Stimulated activated CD8-positive, alpha-beta memory T cell treated with anti-CD3 and anti-CD28 coated beads, Interleukin-2, amount 100 ng/mL, for 48 hours (primary cell): ENCODE measurements at regions not wholly inside any gene's neighbourhood (a gene's known extent, or its start where the extent isn't known, plus 50 kb on each side); places are given as distances from the start of the nearest gene placed in this dataset.
"Not testable (repeated sequence)": the region's sequence is repeated elsewhere in the genome, so short reads cannot be mapped to it uniquely, and the experiment has no call there.

Source experiments
- DNase-seq, 2 donors: peaks; one replicate each; pipeline ENCODE4 v3.0.0-alpha.2; 2020; ENCODE audit warnings: low read depth in 2 of 2

DNA sequence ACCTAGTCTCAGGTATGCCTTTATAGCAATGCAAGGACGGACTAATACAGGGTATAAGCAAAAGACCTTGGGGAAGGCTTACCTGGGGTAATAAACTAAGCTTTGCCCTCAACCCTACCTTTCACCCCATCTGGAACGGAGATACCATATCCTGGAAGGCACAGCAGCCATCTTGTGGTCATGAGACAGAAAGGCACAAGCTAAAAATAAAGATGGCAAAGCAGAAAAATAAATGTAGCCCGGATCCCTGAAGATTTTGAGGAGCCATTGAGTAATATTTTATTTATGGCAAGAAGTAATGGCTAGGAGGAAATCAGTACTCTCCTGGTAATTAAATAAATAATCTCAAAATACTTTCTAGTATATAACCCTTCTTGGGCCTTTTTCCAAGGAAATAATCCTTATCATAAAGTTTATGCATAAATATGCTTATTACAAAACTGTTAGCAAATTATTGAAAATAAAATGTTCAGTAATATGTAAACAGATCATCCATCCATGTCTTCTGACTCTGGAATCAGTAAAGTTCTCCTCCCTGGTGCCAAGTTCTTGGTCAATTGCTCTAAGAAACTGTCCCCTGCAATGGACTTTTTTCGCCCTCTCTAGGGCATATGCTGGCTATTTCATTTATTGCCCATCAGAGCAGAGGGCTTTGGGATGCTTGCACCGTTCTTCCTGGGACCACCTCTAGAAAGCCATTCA lies 198.7 kb downstream of the SPP2 start:
- DNase-seq, result no peak

DNA sequence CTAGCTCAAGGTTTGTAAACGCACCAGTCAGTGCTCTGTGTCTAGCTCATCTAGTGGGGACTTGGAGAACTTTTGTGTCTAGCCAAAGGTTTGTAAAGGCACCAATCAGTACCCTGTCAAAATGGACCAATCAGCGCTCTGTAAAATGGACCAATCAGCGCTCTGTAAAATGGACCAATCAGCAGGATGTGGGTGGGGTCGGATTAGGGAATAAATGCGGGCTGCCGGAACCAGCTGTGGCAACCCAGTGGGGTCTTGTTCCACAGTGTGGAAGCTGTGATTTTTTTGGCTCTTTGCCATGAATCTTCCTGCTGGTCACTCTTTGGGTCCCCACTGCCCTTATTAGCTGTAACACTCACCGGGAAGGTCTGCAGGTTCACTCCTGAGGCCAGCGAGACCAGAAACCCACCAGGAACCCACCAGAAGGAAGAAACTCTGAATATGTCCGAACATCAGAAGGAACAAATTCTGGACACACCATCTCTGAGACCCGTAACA lies 197.8 kb downstream of the SPP2 start:
- DNase-seq, result not testable (repeated sequence)

DNA sequence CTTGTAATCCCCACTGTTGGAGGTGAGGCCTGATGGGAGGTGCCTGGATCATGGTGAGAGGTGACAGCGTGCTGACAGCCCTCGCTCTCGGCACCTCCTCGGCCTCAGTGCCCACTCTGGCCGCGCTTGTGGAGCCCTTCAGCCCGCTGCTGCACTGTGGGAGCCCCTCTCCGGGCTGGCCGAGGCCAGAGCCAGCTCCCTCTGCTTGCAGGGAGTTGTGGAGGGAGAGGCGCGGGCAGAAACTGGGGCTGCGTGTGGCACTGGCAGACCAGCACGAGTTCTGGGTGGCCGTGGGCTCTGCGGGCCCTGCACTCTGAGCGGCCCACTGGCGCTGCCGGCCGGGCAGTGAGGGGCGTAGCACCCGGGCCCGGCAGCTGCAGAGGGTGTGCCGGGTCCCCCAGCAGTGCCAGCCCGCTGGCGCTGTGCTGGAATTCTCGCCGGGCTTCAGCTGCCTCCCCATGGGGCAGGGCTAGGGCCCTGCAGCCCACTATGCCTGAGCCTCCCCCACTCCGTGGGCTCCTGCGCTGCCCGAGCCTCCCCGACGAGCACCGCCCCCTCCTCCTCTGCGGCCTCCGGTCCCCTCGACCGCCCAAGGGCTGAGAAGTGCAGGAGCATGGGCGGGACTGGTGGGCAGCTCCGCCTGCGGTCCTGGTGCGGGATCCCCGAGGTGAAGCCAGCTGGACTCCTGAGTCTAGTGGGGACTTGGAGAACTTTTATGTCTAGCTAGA lies 197.1 kb downstream of the SPP2 start:
- no peak for DNase-seq

DNA sequence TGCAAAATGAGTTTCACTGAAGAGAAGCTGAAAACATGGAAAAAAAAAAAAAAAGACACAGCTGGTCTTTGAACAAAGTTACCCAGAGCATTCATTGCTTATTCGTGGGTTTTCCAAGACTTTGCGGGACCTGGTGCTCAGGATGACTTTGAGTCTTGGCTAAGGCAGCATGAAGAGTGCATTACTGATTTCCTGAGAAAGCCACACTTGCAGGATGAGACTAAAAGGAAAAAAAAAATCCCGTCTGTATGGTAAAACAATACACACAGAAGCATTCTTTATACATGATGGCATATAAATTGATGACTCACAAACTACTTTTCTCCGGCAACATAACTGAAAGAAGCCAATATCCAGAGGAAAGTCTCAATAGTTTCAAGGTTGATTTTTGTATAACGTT lies 195.4 kb downstream of the SPP2 start:
- DNase-seq, result no peak

DNA sequence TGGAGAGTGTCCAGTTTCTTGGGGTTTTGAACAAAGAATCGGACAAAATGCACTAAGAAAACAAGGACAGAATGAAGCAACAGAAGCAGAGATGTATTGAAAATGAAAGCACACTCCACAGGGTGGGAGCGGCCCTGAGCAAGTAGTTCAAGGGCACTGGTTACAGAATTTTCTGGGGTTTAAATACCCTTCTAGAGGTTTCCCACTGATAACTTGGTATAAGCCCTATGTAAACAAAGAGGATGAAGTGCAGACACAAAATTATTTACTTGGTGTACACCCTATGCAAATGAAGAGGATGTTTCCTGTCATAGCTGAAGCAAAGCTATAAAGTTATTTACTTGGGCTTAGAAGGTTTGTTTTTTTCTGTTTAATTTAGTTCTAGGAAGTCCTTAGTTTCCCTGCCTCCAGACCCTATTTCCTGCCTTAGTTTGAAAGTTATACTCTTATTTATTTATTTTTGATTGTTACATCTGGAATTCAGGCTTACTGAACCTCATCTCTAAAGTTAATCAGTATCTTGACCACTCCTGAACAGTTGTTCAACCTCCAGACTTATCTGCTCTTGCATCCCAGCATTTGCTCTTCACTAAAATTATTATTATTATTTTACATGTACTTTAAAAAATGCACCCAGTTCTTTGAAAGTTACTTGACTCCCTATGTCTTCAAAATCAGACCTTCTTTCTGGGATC lies 193.5 kb downstream of the SPP2 start:
- DNase-seq, result no peak

DNA sequence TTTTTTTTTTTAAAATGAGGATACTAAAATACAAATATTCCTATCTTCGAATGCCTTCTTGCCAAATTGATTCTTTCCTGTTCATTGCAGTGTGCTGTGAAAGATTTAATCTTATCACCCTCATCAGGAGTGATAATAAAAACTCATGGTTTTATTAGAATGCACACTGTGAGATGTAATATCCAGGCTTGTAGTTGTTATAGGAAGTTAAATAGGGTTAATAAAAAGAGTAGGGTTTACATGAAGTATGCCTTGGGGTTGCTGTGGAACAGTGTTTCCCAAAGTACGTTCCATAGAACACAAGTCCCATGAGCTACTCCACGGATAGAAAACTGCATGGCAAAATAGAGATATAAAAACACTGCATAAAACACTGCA lies 191.9 kb downstream of the SPP2 start:
- DNase-seq, result no peak

DNA sequence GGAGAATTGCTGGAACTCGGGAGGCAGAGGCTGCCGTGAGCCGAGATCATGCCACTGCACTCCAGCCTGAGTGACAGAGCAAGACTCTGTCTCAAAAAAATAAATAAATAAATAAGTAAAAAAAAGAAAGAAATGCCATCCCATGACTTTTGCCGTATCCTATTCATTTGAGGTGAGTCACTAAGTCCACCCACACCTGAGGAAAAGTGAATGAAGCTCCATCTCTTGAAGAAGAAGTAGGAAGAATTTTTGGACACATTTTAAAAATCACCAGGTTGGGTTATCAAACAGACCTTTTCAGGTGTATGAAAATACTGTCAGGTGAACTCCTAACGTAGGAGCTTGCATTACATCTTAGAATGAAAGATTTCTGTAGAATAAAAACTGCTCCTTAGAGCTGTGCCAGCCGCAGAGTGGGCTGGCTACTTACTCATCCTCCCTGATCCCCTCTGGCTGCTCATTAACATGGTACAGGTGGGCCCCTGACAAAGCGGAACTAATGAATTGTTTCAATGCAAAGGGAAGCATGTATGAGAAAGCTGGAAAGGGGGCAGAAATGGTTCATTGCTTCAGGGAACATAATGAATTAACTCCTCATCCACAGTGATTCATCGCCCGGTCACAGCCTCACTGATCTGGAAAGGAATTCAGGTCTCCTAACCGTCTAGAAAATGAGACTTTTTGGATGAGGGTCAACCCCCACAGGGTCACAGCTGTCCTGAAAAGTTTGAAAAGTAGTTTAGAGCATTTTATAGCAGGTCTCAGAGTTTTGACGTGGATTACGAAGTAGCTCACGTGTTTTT lies 191.4 kb downstream of the SPP2 start:
- DNase-seq, result no peak

DNA sequence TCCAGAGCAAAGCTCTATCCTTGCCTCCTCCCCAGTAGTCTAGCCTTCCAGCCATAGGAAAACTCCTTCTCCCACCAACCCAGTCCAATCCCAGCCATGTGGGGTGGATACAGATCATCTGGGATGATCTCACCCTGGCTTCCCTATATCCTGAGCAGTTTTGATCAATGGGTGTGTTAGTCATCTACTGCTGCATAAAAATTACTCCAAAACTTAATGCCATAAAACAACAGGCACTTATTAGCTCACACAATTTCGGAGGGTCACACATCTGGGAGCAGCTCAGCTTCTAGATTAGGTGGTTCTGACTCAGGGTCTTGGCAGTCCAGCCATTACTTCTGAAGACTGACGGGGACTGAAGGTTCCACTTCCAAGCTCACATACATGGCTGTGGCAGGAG lies 190.4 kb downstream of the SPP2 start:
- DNase-seq, result no peak

DNA sequence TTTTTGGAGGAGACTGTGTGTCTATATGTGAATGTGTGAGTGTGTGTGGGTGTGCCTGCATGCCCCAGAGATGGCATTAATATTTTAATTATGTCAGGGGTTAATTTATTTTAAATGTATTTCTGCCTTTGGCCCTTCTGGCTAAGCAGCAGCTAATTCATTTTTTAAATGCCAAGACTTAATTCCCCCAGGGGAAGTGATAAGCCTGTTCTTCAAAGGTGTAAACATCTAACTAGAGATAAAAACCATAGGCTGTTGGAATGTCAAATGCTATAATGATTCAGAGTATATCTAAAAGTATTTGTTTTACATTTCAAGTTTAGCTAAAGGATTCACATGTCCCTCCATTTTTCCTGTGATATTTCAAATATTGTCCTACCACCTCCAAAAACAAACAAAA lies 184.7 kb downstream of the SPP2 start:
- DNase-seq, result no peak

DNA sequence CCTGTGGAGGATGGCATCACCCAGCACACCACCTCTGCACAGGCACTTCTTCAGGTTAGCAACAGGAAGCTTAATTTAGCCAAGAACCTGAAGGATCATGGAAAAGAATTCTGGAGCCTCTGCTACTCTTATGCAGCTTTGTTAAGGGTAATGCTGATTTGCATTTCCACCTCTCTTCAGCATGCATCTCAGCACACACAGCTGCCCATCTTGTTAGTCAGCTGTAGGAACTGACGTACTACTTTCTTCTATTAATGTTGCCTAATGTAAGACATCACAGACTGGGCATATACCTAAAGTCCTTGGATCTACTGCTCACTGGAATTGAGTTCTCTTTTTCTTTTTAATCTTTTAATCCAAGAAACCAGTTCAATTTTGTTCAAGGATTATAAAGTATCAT lies 181.0 kb downstream of the SPP2 start:
- DNase-seq, result no peak

DNA sequence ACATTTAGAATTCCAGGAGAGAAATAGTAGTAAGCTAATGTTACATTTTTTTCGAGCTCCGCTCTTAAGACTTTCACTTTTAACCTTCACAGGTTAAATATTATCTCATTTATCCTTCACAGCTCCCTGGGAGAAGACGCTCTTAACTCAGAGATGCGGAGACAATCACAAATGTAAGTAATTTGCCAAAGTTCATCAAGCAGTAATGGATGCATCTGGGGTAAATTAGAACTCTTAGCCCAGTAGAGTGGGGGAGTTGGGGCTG lies 168.5 kb downstream of the SPP2 start:
- DNase-seq, result no peak

DNA sequence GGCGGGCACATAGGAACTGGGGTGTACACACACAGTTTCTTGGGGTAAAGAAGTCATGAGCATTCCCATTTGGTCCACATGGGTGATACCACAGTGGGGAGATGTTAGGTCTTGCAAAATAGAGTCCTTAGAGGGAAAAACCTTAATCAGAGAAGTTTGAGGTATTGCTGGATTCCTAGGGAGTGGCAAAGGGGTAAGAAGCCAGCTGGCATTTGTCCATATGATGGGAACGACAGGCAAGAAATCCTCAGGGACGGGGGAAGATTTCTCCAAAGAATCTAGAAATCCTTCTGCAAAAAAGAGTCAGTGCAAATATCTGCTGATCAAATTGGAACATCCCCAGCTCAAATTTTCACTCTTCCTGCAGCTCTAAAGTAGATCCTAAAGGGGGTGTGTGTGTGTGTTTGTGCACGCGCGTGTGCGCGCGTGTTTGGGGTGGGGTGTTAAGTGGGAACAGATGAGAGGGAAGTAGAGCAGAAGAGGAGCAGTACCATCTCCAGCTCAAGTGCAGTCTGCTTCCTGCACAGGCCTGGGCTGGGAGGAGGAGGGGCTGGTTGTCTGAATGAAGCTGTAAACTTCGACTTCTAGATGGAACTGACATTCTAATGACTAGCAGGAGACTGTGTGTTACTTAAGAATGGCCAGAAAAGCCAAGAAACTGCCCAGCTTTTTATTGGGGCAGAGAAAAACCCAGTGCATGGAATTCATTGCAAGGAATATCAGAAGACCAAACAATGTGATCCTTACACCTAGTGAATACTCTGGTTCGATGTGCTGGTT lies 168.0 kb downstream of the SPP2 start:
- no peak for DNase-seq

DNA sequence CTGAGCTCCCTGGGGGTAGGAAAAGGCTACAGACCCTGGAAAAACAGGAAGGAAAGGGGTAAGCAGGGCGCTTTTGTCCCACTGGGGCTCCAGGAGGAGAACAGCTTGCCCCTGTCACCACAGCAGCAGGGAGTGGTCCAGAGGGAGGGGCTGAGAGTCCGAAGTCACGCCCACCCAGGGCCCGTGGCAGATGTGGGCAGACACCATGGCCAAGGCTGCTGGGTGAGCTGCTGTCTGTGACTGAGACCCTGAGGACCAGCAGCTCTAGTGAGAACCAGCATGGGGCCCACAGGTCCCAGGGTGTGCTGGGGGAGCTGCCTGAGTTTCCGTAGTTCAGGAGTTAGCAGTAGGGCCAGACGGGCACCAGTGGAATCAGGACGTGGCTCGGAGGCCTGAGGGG lies 162.0 kb downstream of the SPP2 start:
- no peak for DNase-seq

DNA sequence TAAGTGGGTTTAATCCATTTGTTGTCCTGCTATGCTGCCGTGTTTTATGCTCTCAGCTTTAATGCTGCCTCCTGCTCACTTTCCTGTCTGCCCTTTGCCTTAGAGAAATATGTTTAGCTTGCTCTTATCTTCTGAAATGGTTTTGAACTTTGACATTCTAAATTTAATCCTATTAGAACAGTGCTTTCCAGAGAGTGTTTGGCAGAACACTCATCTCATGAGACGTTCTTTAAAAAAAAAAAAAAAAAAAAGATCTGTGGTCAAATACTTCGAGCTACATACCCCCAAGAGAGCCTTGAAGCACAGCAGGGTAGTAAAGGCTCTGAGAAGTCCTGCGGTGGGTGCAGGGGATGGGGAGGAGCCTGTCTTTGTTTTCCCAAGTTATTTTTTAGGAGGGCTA lies 161.3 kb downstream of the SPP2 start:
- no peak for DNase-seq

DNA sequence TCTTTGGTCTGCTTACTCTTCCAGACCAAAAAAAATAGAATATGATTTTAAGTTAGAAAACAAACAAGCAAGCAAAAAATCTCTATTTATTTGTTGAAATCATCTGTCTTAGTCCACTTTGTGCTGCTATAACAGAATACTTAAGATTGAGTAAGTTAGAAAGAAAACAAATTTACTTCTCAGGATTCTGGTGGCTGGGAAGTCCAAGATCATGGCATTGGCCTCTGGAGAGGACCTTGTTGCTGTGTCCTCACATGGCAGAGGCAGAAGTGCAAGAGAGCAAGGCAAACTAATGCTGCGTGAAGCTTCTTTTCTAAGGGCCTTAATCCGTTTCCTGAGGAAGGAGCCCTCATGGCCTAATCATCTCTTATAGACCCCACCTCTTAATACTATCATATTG lies 156.2 kb downstream of the SPP2 start:
- no peak for DNase-seq

DNA sequence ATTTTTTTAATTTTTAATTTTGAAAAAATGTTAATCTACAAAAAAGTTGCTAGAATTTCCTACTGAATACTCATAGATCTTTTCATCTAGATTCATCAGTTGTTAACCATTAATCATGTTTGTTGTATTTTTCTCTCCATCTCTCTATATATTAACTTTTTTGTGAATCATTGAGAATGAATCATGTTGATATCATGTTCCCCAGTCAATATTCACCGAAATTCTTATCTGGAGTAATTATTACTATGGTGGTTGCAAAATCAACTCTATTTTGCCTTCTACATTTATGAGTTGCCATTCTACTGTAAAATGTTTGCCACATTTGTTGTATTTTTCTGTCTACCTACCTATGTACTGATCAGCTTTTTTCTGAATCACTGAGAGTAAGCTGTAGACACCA lies 154.0 kb downstream of the SPP2 start:
- DNase-seq, result no peak

DNA sequence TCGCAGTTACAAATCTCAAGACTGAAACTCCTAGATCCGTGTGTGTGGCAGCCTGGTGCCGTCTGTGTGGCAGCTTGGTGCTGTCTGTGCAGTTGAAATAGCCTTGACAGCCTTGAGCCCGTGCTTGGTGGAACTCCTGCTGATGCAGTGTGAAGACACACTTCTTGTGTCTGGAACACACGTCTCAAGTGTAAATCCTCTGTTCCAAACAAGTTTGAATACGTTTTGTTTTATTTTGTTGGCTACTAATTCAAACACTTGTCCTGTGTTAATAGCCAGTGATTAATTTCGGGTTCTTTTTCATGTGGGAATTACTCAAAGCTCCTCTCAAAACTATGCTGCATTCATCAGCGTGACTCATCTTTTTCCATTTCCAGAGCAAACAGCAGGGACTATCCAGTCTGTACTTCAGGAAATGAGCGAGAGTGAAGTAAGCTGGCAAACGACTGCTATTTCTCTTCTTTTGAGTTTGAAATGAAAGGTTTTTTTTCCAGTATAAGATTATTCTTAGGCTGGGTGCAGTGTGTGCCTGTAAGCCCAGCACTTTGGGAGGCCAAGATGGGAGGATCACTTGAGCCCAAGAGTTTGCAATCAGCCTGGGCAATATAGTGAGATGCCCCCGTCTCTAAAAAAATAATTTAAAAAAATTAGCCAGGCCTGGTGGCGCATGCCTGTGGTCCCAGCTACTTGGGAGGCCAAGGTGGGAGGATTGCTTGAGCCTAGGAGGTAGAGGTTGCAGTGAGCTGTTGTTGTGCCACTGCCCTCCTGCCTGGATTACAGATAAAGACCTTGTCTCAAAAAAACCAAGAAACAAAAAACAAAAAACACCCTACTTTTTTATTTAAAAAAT lies 152.9 kb downstream of the SPP2 start:
- no peak for DNase-seq

DNA sequence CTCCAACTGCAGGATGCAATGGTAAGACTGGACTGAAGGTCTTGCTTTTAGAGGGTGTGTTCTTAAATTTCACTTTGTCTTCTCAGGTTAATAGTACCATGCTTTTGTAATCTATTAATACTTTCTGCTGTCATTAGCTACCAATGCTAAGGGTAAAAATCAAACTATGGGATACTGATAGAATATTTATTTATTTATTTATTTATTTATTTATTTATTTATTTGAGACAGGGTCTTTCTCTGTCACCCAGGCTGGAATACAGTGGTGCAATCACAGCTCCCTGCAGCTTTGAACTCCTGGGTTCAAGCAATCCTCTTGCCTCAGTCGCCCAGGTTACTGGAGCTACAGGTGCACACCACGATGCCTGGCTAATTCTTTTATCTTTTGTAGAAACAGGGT lies 152.1 kb downstream of the SPP2 start:
- DNase-seq, result no peak

DNA sequence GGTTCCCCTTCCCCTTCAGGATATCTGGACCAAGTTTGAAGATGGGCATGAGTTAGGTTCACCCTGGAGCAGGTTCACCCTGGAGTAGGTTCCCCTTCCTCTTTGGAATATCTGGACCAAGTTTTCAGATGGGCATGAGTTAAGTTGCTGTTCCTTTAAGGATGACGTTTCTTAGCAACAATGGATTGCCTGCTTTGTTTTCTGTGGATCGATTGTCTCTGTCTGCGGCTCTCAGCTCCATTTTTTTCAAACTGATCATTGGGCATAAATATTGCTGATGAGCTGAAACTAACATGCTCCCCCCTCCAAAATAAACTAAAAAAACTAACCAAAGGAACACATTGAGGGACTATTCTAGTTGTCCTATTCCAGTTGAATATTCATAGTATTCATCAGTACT lies 149.5 kb downstream of the SPP2 start:
- DNase-seq, result no peak

DNA sequence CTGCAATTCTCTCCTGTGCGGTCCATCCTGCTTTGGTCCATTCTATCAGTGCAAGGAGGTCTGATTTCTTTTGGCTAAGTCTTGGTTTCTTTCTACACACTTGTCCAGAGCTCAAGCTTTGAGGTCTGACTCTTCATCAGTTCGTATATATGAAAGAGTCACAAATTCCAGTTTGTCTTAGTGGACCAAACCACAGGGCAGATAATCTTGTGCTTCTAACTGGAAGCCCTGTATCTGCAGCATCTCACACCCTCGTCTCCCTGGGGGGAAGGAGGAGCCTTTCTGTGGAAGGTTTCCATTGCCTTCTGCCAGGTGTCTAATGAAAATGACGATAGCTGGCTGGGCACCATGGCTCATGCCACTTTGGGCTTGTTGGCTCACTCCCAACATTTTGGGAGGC lies 148.5 kb downstream of the SPP2 start:
- no peak for DNase-seq

DNA sequence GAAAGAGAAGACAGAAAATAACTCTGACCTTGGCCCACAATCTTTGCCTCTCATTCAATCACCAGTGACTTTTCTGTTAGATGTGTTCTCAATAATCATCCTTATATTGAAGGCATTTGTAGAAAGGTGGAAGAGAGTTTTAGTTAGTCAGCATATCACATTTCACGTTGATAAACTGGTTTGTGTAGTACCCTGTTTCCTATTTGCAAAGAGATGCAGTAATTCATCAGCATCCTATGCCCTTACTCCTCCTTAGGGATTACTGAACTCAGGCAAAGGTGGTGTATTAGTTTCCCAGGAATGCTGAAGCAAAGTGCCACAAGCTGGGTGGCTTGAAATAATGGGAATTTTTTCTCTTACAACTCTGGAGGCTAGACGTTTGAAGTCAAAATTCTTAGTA lies 145.0 kb downstream of the SPP2 start:
- no peak for DNase-seq
